BLaER1 treated with 17β-estradiol and CSF1 and Interleukin-3, amounts not matched to agents 10 nM and 100 nM (cell line): ENCODE measurements at regions not wholly inside any gene's neighbourhood (a gene's known extent, or its start where the extent isn't known, plus 50 kb on each side); places are given as distances from the start of the nearest gene placed in this dataset.

ENCODE experiments used
- H3K27ac ChIP-seq, 11 experiments: shearing (Covaris generic); formaldehyde crosslinking; 2 replicates each; pipeline ENCODE4 v1.8.1; 2022
- H3K27me3 ChIP-seq, 11 experiments: shearing (Covaris generic); formaldehyde crosslinking; 2 replicates each; pipeline ENCODE4 v1.8.1; 2022
- H3K36me3 ChIP-seq, 11 experiments: shearing (Covaris generic); formaldehyde crosslinking; 2 replicates each; pipeline ENCODE4 v1.8.1; 2022
- H3K4me1 ChIP-seq, 10 experiments: shearing (Covaris generic); formaldehyde crosslinking; 2 replicates each; pipeline ENCODE4 v1.8.1; 2022
- H3K4me2 ChIP-seq, 11 experiments: shearing (Covaris generic); formaldehyde crosslinking; 2 replicates each; pipeline ENCODE4 v1.8.1; 2022
- H3K4me3 ChIP-seq, 10 experiments: shearing (Covaris generic); formaldehyde crosslinking; 2 replicates each; pipeline ENCODE4 v1.8.1; 2022
- H3K9ac ChIP-seq, 11 experiments: shearing (Covaris generic); formaldehyde crosslinking; 2 replicates each; pipeline ENCODE4 v1.8.1; 2022
- H3K9me3 ChIP-seq, 11 experiments: shearing (Covaris generic); formaldehyde crosslinking; replicated peaks in 1 of 11; 2 replicates each; pipeline ENCODE4 v1.8.1; 2022
- H4K20me1 ChIP-seq, 11 experiments: shearing (Covaris generic); formaldehyde crosslinking; 2 replicates each; pipeline ENCODE4 v1.8.1; 2022
- Cebpa-rat ChIP-seq, 11 experiments: shearing (Covaris generic); IDR thresholded peaks; 2 replicates each; pipeline ENCODE4 v1.8.1; 2022

GRCh38 chr1:5690898-5691297 lies 301.3 kb downstream of the NPHP4 start:
- no peak overlapping the region for H3K4me3 ChIP-seq
- no peak for TF ChIP-seq Cebpa-rat (IDR thresholded peaks at IDR 0.05)
- H4K20me1 ChIP-seq, result no peaks in the 10 kb centered on the region; a peak in 1 of 22 replicates
- peaks cover 0 to 11% (median 0%) of the 10 kb centered on the region in 10 experiments; a peak in 3 of 20 replicates for H3K4me1 ChIP-seq
- H3K27me3 ChIP-seq, result no peaks in the 10 kb centered on the region
- H3K9ac ChIP-seq, result no peak overlapping the region
- no peaks in the 10 kb centered on the region for H3K36me3 ChIP-seq
- no peak overlapping the region for H3K4me2 ChIP-seq
- no peak overlapping the region for H3K27ac ChIP-seq
- H3K9me3 ChIP-seq, result peaks cover 0 to 7% (median 0%) of the 10 kb centered on the region in 11 experiments; a peak in 2 of 22 replicates

GRCh38 chr1:5690291-5690690 lies 301.9 kb downstream of the NPHP4 start:
- Histone ChIP-seq H3K4me1 (peaks cover 0 to 11% (median 0%) of the 10 kb centered on the region in 10 experiments; a peak in 3 of 20 replicates), H3K9me3 (peaks cover 0 to 7% (median 0%) of the 10 kb centered on the region in 11 experiments; a peak in 2 of 22 replicates), H3K27me3 (no peaks in the 10 kb centered on the region), H3K4me3 (no peak overlapping the region), H3K9ac (no peak overlapping the region), H3K36me3 (no peaks in the 10 kb centered on the region), H4K20me1 (no peaks in the 10 kb centered on the region; a peak in 1 of 22 replicates), H3K27ac (no peak overlapping the region), H3K4me2 (no peak overlapping the region)
- no peak for TF ChIP-seq Cebpa-rat (IDR thresholded peaks at IDR 0.05)

DNA sequence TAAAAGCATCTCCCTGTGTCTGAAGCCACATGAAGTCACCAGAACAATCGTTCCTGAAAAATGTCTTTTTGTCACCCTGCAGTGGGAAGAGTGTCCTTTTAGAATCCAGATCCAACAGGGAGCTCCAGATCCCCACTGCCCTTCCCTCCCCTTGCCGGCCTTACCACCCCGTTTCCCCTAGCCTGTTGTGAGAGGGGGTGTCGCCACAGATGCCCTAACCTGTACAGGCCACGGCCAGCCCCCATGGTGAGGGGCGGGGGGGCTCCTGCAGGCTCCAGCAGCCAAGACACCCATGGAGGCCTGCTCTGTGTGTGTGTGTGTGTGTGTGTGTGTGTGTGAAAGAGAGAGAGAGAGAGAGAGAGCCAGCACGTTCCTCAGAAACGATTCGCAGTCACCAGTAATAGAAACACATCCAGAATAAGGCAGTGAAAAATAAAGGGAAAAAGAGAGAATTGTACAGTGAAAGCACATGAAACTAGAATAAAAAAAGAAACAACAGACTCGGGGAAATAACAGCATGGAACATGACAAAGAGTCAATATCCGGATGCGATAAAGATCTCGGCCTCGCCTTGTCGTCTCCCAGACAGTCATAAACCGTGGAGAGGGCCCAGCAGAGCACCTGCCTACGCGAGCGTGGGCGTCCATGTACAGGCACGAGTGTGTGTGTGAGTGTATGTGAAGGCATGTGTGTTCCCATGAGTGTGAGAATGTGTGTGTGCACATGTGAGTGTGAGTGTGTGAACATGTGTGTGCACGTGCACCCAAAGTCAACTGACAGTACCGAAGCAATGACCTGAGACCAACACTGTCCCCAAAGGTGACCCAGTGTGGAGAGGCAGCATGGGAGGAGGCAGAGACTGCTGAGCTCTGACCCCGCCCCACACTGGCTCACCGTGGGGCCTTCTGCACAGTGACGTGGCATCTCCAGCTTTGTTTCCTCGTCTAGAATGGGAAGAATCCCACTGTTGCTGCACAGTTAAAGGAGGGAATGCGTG lies 303.8 kb downstream of the NPHP4 start:
- H4K20me1 ChIP-seq, result no peaks in the 10 kb centered on the region; a peak in 1 of 22 replicates
- H3K4me3 ChIP-seq, result no peak overlapping the region
- H3K4me1 ChIP-seq, result peaks cover 7 to 26% (median 12%) of the 10 kb centered on the region in 10 experiments; a peak in 19 of 20 replicates
- H3K27ac ChIP-seq, result no peak overlapping the region
- TF ChIP-seq Cebpa-rat (IDR thresholded peaks at IDR 0.05), result no peak
- H3K9me3 ChIP-seq, result peaks cover 0 to 7% (median 0%) of the 10 kb centered on the region in 11 experiments; a peak in 2 of 22 replicates
- H3K36me3 ChIP-seq, result no peaks in the 10 kb centered on the region
- no peak overlapping the region for H3K9ac ChIP-seq
- no peak overlapping the region for H3K4me2 ChIP-seq
- H3K27me3 ChIP-seq, result no peaks in the 10 kb centered on the region

GRCh38 chr1:5686925-5687706 lies 305.1 kb downstream of the NPHP4 start:
- Histone ChIP-seq H3K27me3 (no peaks in the 10 kb centered on the region), H4K20me1 (no peaks in the 10 kb centered on the region; a peak in 1 of 22 replicates), H3K4me2 (no peak overlapping the region), H3K4me1 (peaks cover 15 to 39% (median 25%) of the 10 kb centered on the region in 10 experiments; a peak in 19 of 20 replicates), H3K9me3 (peaks cover 0 to 7% (median 0%) of the 10 kb centered on the region in 11 experiments; a peak in 2 of 22 replicates), H3K9ac (no peak overlapping the region), H3K27ac (no peak overlapping the region), H3K36me3 (no peaks in the 10 kb centered on the region), H3K4me3 (no peak overlapping the region)
- TF ChIP-seq Cebpa-rat (IDR thresholded peaks at IDR 0.05), result no peak

DNA sequence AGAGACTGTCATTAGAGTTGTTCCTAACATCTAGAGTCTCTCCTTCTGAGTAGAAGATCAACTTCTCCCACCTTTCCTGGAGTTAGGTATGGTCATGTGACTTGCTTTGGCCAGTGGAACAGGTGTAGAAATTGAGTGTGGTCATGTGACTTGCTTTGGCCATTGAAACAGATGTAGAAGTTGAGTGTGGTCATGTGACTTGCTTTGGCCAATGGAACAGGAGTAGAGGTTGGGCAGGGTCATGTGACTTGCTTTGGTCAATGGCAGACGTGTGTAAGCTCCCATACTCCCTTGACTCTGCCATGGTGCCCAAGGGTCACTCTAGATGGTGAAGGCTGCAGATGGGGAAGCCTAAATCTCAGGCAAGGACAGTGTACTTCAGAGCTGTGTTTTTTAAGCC lies 306.0 kb downstream of the NPHP4 start:
- H3K4me3 ChIP-seq, result no peak overlapping the region
- TF ChIP-seq Cebpa-rat (IDR thresholded peaks at IDR 0.05), result no peak
- peaks cover 15 to 41% (median 30%) of the 10 kb centered on the region in 10 experiments; a peak in 19 of 20 replicates for H3K4me1 ChIP-seq
- 0 out of 22 replicates have a peak overlapping the region, but pooled peaks of 1 of the 11 experiments have one; percentile 6 for H3K4me2 ChIP-seq
- no peaks in the 10 kb centered on the region for H3K36me3 ChIP-seq
- H3K9ac ChIP-seq, result no peak overlapping the region
- no peaks in the 10 kb centered on the region; a peak in 1 of 22 replicates for H4K20me1 ChIP-seq
- H3K27ac ChIP-seq, result no peak overlapping the region
- H3K9me3 ChIP-seq, result peaks cover 0 to 7% (median 0%) of the 10 kb centered on the region in 11 experiments; a peak in 2 of 22 replicates
- no peaks in the 10 kb centered on the region for H3K27me3 ChIP-seq

- no peak for TF ChIP-seq Cebpa-rat (IDR thresholded peaks at IDR 0.05)
- H3K9ac ChIP-seq, result no peak overlapping the region
- no peaks in the 10 kb centered on the region; a peak in 1 of 22 replicates for H4K20me1 ChIP-seq
- H3K36me3 ChIP-seq, result no peaks in the 10 kb centered on the region
- peak overlapping the region in 2 of 11 experiments; percentile 3 to 6; a peak in 1 of 22 replicates for H3K4me2 ChIP-seq
- H3K4me3 ChIP-seq, result no peak overlapping the region
- no peaks in the 10 kb centered on the region for H3K27me3 ChIP-seq
- peaks cover 15 to 42% (median 32%) of the 10 kb centered on the region in 10 experiments; a peak in 19 of 20 replicates for H3K4me1 ChIP-seq
- H3K27ac ChIP-seq, result no peak overlapping the region
- H3K9me3 ChIP-seq, result peaks cover 0 to 7% (median 0%) of the 10 kb centered on the region in 11 experiments; a peak in 2 of 22 replicates
Measured at GRCh38 chr1:5685446-5686040, 306.7 kb downstream of the NPHP4 start.

DNA sequence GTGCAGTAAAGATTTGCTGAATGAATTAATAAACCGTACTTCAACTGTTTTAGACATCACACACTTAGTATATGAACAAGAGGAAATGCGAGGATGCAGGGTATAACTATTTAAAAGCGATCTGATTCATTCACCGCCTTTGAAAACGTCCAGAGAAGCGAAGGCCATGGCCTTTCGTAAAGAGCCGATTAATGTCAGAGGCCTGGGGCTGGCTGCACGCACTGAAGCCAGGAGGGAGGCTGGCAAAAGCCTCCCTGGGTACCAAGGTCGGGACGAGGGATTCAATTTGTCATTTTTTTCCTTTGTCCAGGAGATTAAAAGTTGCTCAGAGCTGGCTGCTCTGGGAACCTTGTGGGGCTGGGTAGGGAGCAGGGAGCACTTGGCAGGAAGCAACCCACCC lies 307.4 kb downstream of the NPHP4 start:
- Histone ChIP-seq H3K4me1 (peaks cover 15 to 49% (median 32%) of the 10 kb centered on the region in 10 experiments; a peak in 19 of 20 replicates), H3K27me3 (no peaks in the 10 kb centered on the region), H3K9me3 (peaks cover 0 to 7% (median 0%) of the 10 kb centered on the region in 11 experiments; a peak in 2 of 22 replicates), H4K20me1 (no peaks in the 10 kb centered on the region), H3K4me3 (no peak overlapping the region), H3K27ac (no peak overlapping the region), H3K4me2 (peak overlapping the region in 2 of 11 experiments; percentile 76 to 86; a peak in 1 of 22 replicates), H3K9ac (no peak overlapping the region), H3K36me3 (no peaks in the 10 kb centered on the region)
- no peak for TF ChIP-seq Cebpa-rat (IDR thresholded peaks at IDR 0.05)

- no peak for TF ChIP-seq Cebpa-rat (IDR thresholded peaks at IDR 0.05)
- H4K20me1 ChIP-seq, result no peaks in the 10 kb centered on the region
- H3K4me2 ChIP-seq, result peak overlapping the region; percentile 12 to 86 (median 69); a peak in 20 of 22 replicates
- H3K36me3 ChIP-seq, result no peaks in the 10 kb centered on the region
- H3K27me3 ChIP-seq, result no peaks in the 10 kb centered on the region
- peak overlapping the region in 4 of 11 experiments; percentile 5 to 44 (median 23); a peak in 2 of 22 replicates for H3K27ac ChIP-seq
- H3K9ac ChIP-seq, result no peak overlapping the region
- peaks cover 15 to 49% (median 32%) of the 10 kb centered on the region in 10 experiments; a peak in 19 of 20 replicates for H3K4me1 ChIP-seq
- no peak overlapping the region for H3K4me3 ChIP-seq
- peaks cover 0 to 8% (median 0%) of the 10 kb centered on the region in 11 experiments; a peak in 3 of 22 replicates for H3K9me3 ChIP-seq
Measured at GRCh38 chr1:5683446-5683845, 308.8 kb downstream of the NPHP4 start.
